Rectal smooth muscle tissue (tissue), 1 donor: ENCODE measurements at regions not wholly inside any gene's neighbourhood (a gene's known extent, or its start where the extent isn't known, plus 50 kb on each side); places are given as distances from the start of the nearest gene placed in this dataset.
"Not testable (repeated sequence)": the region's sequence is repeated elsewhere in the genome, so short reads cannot be mapped to it uniquely, and the experiment has no call there.

Source experiments
- H3K27ac ChIP-seq: one replicate; pipeline ENCODE4 v1.7.0; 2013; ENCODE audit warnings: low read depth, low read length, inconsistent platforms
- H3K27me3 ChIP-seq: one replicate; pipeline ENCODE4 v1.7.0; 2013; ENCODE audit warnings: low read length; ENCODE audit not compliant: control insufficient read depth, insufficient read depth
- H3K36me3 ChIP-seq: one replicate; pipeline ENCODE4 v1.7.0; 2013; ENCODE audit warnings: low read length; ENCODE audit not compliant: control insufficient read depth, insufficient read depth
- H3K4me1 ChIP-seq: one replicate; pipeline ENCODE4 v1.7.0; 2013; ENCODE audit warnings: low read length; ENCODE audit not compliant: control insufficient read depth, insufficient read depth
- H3K4me3 ChIP-seq: one replicate; pipeline ENCODE4 v1.7.0; 2013; ENCODE audit warnings: low read length
- H3K9ac ChIP-seq: one replicate; pipeline ENCODE4 v1.7.0; 2013; ENCODE audit warnings: low read length

DNA sequence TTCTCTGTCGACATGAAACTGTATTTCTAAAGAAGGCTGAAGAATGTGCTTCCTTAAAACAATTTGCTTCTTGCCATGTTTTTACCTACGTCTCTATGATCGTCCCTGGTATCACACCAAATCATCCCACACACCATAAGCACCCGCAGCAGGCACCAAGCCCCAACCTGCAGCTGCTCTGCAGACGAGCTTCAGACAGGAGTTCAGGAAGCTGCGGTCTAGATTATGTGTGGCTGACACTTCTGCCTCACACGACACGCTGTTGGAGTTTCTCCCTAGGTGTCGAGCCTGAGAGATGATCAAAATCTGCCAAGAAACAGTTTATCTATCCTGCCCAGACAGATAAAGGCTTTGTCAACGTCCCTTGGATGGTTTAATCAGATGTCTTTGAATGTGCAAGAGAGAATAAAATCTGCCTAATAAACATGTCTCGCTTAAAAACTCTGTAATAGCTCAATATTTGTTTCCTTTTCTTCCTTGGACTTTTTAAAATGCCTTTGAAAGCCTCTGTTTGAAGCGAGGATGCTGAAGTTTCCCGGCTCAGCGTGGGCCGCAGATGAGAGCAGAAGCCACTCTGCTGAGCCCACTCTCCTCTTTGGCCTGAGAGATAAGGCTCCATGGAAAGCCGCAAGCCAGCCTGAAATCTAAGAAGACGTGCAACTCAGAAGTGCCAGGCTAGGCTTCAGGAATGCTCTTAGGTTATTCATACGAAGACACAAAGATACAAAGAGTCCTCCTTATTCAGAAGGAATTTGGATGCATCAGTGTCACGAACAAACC, 158.3 kb upstream of the PFKP start:
- H3K9ac ChIP-seq, result no peak overlapping the region
- no peaks in the 10 kb centered on the region for H3K36me3 ChIP-seq
- no peak overlapping the region for H3K4me3 ChIP-seq
- no peak overlapping the region for H3K27ac ChIP-seq
- no peaks in the 10 kb centered on the region for H3K4me1 ChIP-seq
- H3K27me3 ChIP-seq, result no peaks in the 10 kb centered on the region

GRCh38 chr10:2906974-2907373, 160.4 kb upstream of the PFKP start:
- Histone ChIP-seq H3K27me3 (no peaks in the 10 kb centered on the region), H3K9ac (no peak overlapping the region), H3K4me3 (no peak overlapping the region), H3K4me1 (no peaks in the 10 kb centered on the region), H3K27ac (no peak overlapping the region), H3K36me3 (no peaks in the 10 kb centered on the region)

DNA sequence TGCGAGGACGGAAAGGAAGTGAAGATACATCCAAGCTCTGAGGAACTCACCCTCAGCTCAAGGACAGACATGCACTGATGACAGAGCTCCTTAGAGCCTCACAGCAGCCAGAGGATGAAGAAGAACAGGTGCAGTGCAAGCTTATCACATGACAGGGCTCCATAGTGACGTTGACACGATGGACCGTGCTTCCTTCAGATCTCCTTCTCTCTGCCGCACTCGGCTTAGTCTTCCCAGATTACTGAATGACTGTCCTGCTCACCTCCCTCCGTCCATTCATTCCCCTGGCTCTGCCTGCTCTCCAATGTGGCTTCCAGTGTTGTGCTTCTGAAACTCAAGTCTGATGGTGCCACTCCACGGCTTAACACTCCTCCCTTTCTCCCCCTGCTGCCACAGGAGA, 161.5 kb upstream of the PFKP start:
- H3K4me1 ChIP-seq, result no peaks in the 10 kb centered on the region
- H3K27ac ChIP-seq, result no peak overlapping the region
- no peak overlapping the region for H3K9ac ChIP-seq
- no peaks in the 10 kb centered on the region for H3K27me3 ChIP-seq
- no peak overlapping the region for H3K4me3 ChIP-seq
- no peaks in the 10 kb centered on the region for H3K36me3 ChIP-seq

GRCh38 chr10:2900530-2900929, 166.8 kb upstream of the PFKP start:
- Histone ChIP-seq H3K4me3 (no peak overlapping the region), H3K4me1 (no peaks in the 10 kb centered on the region), H3K36me3 (no peaks in the 10 kb centered on the region), H3K27ac (no peak overlapping the region), H3K27me3 (no peaks in the 10 kb centered on the region), H3K9ac (no peak overlapping the region)

DNA sequence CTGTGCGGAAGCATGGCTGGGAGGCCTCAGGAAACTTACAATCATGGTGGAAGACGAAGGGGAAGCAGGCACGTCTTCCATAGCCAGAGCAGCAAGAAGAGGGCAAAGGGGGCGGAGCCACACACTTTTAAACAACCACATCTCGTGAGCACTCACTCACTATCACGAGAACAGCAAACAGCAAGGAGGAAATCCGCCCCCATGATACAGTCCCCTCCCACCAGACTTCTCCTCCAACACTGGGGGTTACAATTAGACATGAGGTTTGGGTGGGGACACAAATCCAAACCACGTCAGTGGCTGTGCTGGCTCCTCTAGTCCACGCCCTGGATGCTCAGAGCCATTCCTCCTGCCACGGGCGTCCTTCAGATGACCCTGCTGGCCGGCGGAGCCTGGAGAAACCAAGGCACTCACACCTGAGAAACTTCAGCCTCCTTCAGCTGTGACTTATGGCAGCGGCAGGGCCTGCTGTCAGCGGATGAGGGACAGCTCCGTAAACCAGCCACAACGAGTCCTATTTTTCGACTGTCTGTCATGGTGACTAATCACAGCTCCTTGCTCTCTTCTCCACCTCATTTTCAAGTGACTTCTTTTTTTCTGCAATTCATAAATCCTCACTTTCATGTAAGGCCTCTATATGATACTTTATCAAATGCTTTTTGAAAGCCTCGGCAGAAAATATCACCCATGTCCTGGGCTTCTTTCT, 167.9 kb upstream of the PFKP start:
- no peaks in the 10 kb centered on the region for H3K36me3 ChIP-seq
- H3K4me1 ChIP-seq, result no peaks in the 10 kb centered on the region
- H3K9ac ChIP-seq, result no peak overlapping the region
- no peak overlapping the region for H3K4me3 ChIP-seq
- no peaks in the 10 kb centered on the region for H3K27me3 ChIP-seq
- H3K27ac ChIP-seq, result no peak overlapping the region

DNA sequence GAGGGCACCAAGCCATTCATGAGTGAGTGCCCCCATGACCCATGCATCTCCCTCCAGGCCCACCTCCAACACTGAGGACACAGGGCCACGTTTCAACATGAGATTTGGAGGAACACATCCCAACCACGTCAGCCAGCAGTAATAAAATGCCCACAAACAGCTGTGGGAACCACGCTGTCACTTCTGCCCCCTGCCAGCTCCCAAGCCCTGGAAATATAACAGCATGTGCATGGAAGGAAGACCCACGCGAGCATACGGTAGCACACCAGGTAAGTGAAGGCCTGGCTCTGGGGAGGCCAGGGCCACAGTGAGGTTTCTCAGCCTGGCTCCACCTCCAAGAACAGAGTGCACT, 168.9 kb upstream of the PFKP start:
- no peak overlapping the region for H3K27ac ChIP-seq
- H3K9ac ChIP-seq, result no peak overlapping the region
- H3K36me3 ChIP-seq, result no peaks in the 10 kb centered on the region
- H3K4me3 ChIP-seq, result no peak overlapping the region
- H3K4me1 ChIP-seq, result no peaks in the 10 kb centered on the region
- no peaks in the 10 kb centered on the region for H3K27me3 ChIP-seq

GRCh38 chr10:2897619-2898508, 169.5 kb upstream of the PFKP start:
- no peaks in the 10 kb centered on the region for H3K4me1 ChIP-seq
- no peak overlapping the region for H3K27ac ChIP-seq
- no peaks in the 10 kb centered on the region for H3K27me3 ChIP-seq
- H3K9ac ChIP-seq, result no peak overlapping the region
- H3K4me3 ChIP-seq, result no peak overlapping the region
- no peaks in the 10 kb centered on the region for H3K36me3 ChIP-seq

- H3K27ac ChIP-seq, H3K9ac ChIP-seq, H3K4me3 ChIP-seq, H3K36me3 ChIP-seq, H3K27me3 ChIP-seq, H3K4me1 ChIP-seq: not testable (repeated sequence)
Observed at GRCh38 chr10:2896334-2896733, 171.0 kb upstream of the PFKP start.

DNA sequence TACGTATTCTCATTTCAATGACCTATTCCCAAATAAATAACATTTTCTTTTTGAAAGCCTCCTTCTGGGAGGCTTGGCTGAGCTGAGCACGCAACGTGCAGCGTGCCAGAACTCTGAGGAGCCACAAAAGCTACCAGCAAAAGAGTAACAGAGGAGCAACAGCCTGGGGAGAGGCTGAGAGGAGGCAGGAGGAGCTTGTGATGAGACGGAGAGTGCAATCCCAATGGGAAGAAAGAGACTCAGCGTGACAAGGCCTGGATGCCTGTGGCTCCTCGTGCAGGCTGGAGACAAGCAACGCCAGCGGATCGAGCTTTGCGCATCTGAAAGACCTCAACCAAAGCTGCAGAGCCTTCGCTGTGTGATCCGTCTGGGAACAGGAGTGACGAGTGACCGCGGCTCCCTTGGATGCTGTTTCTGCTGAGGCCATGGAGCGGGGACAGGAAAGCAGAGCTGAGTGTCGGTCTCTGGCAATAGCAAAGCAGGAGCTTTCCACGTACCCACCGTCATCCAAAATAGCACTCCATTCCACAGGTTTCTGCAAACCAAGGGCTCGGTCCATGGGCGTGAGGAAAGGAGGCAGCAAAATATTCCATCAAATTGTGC, 171.7 kb upstream of the PFKP start:
- Histone ChIP-seq H3K27me3 (no peaks in the 10 kb centered on the region), H3K9ac (no peak overlapping the region), H3K36me3 (no peaks in the 10 kb centered on the region), H3K4me3 (no peak overlapping the region), H3K4me1 (no peaks in the 10 kb centered on the region), H3K27ac (no peak overlapping the region)

GRCh38 chr10:2893991-2894390, 173.4 kb upstream of the PFKP start:
- no peak overlapping the region for H3K4me3 ChIP-seq
- no peak overlapping the region for H3K9ac ChIP-seq
- H3K27me3 ChIP-seq, result no peaks in the 10 kb centered on the region
- no peak overlapping the region for H3K27ac ChIP-seq
- no peaks in the 10 kb centered on the region for H3K36me3 ChIP-seq
- H3K4me1 ChIP-seq, result no peaks in the 10 kb centered on the region

GRCh38 chr10:2893158-2893845, 174.0 kb upstream of the PFKP start:
- Histone ChIP-seq H3K27me3 (no peaks in the 10 kb centered on the region), H3K4me3 (no peak overlapping the region), H3K36me3 (no peaks in the 10 kb centered on the region), H3K9ac (no peak overlapping the region), H3K27ac (no peak overlapping the region), H3K4me1 (no peaks in the 10 kb centered on the region)

DNA sequence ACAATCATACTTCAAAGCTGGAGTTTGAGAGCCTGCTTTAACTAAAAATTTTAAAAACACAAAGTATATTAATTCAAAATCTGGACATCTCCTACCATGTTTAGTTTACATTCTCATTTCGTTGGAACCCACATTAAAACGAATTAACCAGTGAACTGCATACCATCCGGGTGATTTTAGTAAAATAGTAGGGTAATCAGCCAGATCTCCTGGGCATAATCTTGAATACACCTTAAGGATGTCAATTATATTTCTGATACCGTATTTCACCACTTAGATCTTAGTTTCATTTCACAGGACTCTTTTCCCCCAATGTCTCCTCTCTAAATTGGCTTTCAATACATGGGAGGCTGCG, 175.6 kb upstream of the PFKP start:
- H3K27ac ChIP-seq, result no peak overlapping the region
- no peak overlapping the region for H3K4me3 ChIP-seq
- no peaks in the 10 kb centered on the region for H3K27me3 ChIP-seq
- H3K36me3 ChIP-seq, result no peaks in the 10 kb centered on the region
- H3K9ac ChIP-seq, result no peak overlapping the region
- H3K4me1 ChIP-seq, result no peaks in the 10 kb centered on the region
